NCI-H446 (cell line): ENCODE measurements at regions not wholly inside any gene's neighbourhood (a gene's known extent, or its start where the extent isn't known, plus 50 kb on each side); places are given as distances from the start of the nearest gene placed in this dataset.

Source experiments
- DNase-seq, 2 experiments: peaks; one replicate each; lab custom pipeline; 2025; lab: John Stamatoyannopoulos, UW

DNA sequence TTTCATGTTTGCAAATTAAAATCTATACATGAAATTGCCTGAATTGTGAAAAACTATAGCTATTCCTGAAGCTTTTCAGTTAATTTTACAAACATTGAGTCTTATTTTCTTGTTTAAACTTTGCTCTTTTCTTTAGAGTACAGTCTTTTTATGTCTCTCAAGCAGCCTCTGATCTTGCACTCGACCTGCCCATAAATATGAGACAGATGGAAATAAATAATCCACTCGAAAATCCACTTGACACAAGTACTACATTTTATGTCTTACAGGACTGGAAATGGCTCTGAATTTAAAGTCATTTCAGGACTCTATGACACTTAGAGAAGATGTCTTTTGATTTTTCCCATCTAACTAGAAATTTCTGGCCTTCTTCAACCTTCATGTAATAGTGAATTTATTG lies 283.8 kb downstream of the USP25 start:
- no peak for DNase-seq

DNA sequence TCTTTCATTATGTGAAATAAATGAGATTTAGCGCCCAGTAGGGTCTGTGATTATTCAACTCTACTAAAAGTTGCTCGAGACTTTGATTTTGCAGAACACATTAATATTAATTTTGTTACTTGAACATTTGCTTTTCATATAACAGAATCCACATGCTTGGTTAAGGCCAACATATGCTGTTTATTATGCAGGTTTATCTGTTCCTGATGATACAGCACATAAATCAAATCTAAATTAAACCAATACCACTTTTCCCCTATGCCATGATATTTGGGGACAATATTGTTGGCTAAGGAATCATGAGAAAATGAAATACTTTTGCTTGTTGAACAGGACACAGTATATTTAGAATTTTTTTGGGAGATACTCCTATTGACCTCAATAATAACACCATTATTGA lies 291.1 kb downstream of the USP25 start:
- no peak for DNase-seq

DNA sequence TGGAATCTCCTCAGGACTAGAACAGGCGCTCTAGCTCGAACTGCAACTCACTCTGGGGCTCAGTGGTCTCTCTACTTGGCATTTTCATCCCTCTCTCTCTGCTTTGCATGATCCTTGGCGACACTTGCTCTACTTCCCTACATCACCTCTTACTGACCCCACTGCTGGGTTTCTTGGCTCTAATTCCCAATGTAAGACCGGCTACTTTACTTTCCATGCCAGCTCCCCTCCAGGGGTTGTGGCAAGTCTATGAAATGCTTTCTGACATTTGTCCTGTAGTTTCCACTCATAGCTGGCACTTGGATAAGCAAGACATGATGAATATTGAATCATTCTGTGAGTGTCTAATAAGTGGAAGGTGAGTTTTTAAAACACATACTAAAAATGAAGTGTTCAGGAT lies 292.3 kb downstream of the USP25 start:
- DNase-seq = peak in 1 of 2 experiments; percentile 17

DNA sequence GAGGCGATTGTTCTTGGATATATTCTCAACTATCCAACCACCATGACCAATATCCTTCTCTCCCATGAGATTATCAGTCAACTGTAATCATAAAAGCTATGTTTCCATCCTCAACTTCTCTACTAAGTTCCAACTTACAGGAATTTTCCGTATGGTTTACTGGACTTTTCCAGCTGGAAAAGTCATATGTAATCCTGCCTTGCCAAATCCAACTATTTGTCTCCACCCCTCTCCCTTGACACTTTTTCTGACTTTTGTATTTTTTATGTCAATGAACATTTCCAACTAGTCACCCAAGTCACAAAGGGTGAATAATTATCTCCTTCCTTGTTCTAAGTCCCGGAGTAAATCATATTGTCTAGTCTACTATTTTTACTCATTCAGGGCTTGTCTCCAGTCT lies 293.1 kb downstream of the USP25 start:
- no peak for DNase-seq

DNA sequence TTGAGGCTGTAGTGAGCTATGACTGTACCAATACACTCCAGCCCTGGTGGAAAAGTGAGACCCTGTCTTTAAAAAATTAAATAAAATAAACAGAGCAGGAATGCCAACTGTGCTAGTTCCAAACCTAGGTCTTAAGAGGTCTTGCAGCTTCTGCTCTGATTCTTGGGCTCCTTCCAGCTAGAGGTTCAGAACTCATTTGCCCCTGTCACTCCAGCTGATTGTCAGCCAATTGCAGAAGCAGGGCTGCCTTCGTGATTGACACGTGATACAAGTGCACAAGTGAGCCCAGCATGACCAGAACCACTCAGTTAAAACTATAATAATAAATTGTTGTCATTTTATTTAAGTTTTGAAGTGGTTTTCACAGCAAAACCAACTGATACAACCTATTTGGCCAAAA lies 298.4 kb downstream of the USP25 start:
- peak in 1 of 2 experiments; percentile 54 for DNase-seq

DNA sequence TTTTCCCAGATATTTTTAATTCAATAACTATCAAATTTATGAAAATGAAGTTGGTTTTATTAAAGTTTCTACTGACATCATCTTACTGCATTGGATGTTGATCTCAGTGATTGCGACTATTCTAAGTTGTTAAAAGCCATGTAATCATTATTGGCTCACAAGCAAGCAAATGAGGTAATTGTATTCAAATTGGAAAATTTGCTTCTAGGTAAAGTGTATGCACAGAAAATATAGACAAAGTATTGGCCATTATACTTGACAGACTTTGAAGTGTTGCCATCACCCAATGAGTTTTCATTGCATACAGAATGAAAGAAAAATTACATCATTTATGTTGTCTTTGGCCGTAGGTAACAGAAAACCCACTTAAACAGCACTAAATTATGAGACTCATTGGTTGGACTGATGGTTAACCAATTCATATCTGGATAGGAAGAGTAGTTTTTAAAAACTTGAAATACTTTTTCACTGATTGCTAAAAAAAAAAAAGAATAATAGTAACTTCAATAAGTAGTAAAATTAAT lies 299.2 kb downstream of the USP25 start:
- DNase-seq = no peak

DNA sequence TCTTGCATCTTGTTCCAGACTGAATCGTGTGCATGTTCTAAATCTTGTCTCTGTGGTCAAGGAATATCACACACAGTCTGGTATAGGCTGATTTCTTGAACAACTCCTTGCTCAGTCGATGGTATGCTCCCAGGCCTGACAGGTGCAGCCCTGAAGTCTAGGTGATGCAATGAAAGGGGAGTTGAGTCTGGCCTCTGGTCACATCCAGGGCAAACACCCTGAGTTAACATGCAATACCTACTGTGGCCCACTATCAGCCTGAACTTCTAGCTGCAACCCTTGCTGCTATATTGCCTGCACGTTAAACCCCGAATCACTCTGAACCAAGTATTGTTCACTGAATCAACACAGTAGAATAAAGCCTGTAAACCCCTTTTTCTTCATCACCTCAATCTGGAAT lies 303.4 kb downstream of the USP25 start:
- DNase-seq = no peak

DNA sequence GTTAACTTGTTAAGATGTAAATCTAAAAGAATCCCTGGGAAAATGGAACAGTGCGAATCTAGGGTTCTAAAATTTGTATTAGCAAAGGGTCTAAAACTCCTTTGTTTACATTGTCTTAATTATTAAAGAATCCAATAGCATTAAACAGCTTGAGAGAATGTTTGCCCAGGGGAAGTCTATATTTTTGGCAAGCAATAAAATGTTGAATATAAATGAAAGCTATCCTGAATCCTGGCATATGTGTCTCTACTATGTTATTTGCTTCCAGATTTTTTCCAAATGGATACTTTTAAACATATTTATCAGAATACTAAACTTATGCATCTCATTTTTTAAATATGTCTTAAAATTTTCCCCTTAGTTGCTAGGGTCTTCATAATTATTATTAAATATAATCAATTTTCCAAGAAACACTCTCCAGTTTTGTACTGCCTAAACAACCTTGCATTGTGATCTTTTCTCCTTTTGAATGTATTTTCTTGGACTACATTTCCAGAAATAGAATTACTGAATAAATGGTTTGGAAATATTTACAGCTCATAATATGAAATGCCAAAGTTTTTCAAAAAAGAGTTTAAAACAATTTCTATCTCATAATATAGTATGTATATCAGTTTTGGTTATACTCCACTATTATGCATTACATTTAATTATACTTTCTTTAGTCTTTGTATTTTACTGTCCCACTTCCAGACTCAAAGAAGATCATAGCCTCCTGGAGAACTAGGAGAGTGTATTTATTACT lies 304.8 kb downstream of the USP25 start:
- DNase-seq = peak; percentile 20 to 62

DNA sequence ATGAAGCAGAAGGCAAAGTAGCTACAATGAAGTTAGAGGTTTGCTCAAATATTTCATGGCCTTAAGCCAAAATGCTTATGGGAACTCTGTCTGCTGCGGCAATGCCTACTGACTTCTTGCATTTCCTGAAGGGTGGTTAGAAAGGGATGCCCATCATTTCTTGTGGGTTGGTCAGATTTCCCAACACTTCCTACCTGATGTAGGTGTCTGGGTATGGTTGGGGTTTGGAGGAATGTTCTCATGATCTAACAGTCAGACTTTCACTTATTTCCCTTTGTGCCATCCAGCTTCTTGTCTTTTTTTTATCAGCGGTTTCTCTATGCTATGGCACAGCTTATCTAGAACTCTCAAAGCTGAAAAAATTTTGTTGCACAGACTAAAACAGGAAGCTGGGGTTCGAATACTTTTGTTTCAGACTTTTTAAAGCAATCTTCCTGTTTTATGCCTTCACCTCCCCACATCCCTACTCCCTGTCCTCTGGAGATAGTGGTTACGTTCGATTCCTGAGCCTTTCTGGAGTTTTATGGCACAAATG lies 307.7 kb downstream of the USP25 start:
- no peak for DNase-seq

DNA sequence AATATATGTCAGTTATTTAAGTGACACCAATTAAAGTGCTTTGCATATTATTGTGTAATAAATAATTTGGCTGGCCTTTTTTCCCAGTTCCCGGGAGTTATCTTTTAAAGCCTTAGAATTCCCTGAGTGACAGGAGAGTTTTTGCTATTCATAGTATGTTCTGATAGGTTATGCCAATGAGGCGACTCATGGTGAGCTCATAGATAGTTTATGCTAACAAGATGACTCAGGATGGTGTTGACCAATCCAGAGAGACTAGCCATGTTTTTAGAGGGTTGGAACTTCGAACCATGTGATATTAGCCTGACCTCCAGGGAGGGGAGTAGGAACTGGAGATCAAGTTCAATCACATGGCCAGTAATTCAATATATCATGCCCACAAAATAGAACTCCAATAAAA lies 310.8 kb downstream of the USP25 start:
- no peak for DNase-seq

DNA sequence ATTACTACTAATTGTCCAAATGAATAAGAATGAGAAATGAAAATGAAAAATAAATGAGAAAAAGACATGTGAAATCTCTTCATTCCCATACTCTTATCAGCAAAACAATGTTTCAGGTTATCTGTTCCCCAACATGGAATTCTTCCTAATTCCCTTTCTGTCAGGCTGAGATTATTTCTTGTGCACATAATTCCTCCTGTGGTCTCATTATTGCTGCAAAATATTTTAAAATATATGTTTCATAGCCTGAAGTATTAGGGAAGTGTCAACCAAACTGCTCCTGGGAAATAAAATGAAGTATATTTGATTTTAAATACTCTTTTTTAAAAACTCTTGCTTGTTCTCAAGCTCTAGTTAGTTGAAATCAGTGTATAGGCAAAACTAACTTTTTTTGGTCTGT lies 314.9 kb downstream of the USP25 start:
- no peak for DNase-seq

DNA sequence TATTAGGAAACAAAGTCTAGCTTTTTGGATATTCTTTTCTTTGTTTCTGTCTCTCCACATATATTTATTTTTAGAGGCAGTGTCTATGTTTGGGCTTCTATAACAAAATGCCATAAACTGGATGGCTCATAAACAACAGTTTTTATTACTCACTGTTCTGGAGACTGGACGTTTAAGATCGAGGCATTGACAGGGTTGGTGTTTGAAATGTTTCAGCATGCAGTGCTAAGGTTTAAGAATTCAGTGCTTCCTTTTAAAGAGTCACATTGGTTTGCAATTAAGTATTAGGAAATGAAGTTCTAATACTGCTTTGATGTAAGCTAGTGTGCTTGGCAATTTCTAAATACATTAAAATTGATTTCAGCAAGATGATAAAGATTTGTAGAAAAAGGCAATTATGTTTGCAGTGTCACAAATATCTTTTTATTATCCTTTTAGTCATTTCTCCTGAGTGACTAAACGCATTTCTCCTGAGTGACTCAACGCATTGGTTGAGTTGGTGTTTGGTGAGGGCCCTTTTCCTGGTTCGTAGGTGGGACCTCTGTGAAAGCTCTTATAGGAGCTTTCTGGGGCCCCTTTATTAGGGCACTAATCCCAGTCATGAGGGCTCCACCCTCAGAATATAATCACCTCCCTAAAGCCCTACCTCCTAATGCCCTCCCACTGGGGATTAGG lies 317.0 kb downstream of the USP25 start:
- no peak for DNase-seq

DNA sequence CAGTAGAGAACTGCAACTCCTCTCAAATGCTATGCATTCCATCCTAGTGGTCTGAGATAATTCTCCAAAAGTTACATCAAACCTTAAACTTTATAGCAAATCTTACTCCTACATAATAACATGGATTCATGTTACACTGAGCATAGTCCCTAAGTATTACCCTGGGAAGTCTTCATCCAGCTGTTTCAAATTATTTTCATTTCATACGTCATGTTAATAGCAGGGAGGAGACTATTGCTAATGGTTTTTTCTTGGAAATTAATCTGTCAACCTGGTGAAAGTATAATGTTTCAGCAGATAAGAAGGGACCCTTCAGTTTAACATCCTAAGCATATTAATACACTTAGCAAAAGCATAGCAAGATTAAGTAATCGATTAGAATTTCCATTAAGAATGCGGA lies 318.1 kb downstream of the USP25 start:
- DNase-seq = no peak

DNA sequence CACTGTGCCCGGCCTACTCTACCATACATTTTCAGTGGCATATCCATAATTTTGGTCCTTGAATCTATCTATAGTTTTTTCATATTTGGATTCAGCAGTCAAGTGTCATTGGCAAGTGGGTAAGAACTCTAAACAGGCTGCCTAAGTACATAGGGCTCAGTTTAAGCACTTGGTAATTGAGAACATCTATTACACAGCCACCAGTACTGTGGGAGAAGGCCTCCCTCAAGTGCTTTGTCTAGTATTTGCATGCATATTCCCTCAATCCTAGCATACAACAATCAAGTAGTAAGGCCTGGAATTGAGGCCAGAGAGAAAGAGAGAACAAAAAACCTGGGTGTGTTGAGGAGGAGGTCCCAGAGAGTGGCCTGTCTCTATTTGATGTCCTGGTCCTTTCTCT lies 325.2 kb downstream of the USP25 start:
- DNase-seq = no peak

DNA sequence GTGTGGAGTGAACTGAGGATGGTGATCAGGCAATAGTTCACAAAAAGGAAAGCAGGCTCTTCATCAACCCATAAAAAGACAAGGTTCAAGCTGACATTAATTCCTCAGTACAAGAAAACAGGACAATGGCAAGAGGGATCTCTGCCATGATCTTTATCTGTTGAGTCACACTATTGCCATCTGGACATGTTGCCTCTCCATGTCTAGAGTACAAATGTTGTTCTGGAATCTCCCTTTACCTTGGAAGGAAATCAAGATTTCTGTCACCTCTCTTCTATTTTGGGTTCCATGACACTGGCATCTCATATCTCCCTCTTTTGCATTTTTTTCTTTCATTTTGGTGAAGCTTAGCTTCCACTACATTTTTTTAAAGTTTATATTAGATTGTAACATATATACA lies 329.1 kb downstream of the USP25 start:
- peak; percentile 23 to 66 for DNase-seq

DNA sequence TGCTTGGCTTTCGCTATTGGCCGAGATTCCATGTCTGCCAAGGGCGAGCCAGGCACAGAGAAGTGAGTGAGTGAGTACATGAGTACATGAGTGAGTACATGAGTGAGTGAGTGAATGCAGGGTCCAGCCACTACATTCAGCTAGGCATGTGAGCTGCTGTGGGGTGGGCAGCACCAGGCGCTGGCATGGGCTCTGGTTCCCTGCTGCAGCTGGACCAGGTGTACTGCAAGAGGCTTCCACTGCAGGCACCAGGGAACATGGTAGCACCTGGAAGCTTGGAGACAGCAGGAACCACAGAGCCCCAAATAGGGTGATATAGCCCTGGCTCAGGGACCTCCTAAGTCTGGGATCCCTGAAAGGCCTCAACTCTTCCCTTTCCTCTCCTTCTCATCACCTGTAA lies 330.2 kb downstream of the USP25 start:
- DNase-seq = no peak

DNA sequence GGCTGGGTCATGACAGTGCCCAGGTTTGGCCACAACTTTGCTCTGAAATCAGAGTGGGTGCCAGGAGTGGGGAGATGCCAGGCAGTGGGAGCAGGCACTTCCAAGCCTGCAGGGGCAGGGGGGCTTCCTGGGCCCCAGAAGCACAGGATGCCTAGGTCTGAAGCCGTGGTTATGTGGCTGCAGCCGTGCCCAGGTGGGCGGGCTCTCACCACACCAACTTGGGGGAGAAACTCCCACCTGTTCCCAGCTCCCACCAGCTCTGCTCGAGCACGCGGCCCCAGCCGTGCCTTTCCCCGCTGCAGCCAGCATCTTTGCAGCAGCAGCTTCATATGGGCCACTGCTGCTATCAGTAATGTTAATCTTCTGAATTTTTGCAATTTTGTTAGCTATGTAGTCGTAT lies 331.4 kb downstream of the USP25 start:
- DNase-seq = no peak

DNA sequence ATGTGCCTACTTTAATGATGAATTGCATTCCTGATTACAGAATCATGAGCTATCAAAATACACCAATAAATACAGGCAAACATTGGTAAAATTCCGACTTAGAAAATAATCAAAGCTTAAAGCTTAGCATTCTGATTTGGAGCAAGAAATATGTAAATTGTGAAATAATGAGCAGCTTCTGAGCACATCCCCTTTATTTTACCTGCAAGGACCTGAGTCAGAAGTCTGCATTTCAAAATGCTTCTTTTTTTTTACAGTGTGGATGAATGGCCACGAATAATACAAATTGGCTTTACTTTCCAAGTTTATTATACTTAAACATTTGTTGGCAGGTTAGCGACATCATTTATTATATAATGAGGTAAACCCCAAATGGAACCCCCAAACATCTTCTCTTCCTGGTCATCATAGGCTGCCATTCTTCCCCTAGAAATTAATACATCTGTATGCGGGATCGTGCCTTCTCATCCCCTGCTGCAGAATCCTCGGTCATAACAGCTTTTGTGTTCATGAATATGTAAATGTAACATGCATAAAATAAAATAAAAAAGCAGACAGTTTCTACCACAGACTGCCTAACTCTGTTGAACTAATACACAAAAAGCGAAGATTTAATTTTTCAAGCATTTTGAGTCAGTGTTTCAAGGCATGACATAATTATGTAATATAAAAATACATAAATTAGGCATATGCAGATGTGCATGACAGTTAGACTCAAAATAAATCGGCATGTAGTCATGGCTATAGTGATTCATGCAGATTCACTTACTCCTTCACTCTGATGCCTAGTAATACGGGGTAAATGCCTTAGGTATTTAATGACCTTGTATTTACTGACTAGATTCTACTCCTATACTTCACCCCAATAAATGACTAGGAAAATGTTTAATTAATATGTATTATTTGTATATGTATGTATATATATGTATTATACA lies 339.7 kb downstream of the USP25 start:
- no peak for DNase-seq

DNA sequence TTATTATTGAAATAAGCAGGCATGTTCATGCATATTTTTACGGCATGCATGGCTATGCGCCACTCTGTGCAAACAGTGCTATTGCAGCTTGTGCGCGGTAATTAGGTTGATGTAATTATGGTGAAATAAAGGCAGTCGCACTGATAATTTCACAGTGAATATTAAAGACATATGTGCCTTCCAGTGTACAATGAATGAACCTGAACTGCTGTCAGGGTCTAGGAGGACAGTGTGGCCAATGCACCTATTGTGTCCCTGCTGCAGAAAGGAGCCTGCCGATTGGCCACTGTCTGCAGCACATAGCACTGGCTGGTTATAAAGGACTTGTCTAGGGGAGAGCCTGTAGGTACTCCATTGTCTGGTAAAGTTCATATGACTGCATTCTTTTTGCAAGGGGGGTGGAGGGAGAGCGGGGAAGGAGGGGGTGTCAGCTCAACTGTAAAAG lies 340.4 kb downstream of the USP25 start:
- peak; percentile 47 to 66 for DNase-seq

DNA sequence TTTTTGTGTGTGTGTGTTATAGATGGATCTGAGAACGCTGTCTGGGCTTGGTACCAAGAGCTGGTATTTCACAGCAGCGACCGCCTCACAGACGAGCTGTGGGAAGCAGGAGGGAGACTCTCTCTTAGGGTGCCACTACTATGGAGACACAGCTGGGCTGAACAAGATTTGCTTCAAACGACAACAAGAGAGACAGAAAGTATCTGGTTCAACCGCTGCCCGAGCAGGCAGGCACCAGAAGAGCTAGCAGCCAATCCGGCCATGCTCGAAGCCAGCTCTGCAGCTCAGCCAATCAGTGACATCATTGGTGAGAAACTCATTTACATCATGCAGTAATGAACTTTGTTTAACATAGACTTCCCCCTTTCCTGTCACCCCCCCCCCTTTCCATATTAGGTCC lies 341.3 kb downstream of the USP25 start:
- peak; percentile 86 for DNase-seq

DNA sequence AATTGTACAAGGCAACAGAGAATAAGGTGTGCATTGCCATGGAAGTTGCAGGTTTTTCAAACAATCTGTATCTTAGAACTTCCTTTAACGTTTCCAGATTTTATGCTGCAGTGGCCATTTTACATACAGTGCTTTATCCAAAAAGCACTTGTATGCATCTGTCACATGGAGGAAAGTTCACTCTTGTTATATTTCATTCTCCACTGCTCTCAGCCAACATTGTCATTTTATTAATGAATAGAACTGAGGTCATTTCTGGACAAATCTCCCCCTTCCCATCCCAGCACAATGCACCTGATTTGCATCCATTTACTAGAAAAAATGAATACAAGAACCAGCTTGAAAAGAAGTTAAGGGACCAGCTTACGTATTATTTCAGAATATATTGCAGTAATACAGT lies 342.0 kb downstream of the USP25 start:
- peak in 1 of 2 experiments; percentile 36 for DNase-seq

DNA sequence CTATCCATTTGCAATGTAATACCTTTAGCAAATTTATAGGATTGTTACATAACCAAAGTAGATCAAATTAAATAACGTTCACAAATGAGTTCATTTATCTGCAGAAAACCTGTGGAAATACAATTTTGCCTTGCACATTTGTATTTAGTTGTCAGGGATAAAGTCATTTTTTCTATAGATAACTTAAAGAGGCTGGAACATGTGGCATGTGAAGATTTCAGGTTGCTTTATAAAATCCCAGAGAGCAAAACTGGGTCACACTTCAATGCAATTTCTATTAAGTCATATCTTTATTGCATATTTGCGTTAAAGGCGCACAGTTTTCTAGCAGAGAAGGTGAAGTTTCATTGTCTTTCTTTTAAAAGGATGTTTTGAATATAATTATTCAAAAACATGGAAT lies 342.4 kb downstream of the USP25 start:
- DNase-seq = no peak
